Body of pancreas (tissue), 4 donors: ENCODE measurements at regions not wholly inside any gene's neighbourhood (a gene's known extent, or its start where the extent isn't known, plus 50 kb on each side); places are given as distances from the start of the nearest gene placed in this dataset.

ENCODE experiments used
- CTCF ChIP-seq, 7 experiments: fragments of 450-650 bp in 4 of 7; fragments of 200-600 bp in 3 of 7; sonication (generic) in 3 of 7; IDR thresholded peaks; one replicate each; pipeline ENCODE4 v1.5.1; 2016 to 2019; ENCODE audit warnings: antibody characterized with exemption in 7 of 7
- POLR2A ChIP-seq, 3 donors: fragments of 450-650 bp; IDR thresholded peaks; one replicate each; pipeline ENCODE4 v1.6.1; 2016; ENCODE audit warnings: antibody characterized with exemption in 3 of 3, mild to moderate bottlenecking in 2 of 3

GRCh38 chr9:115983366-115983765, 170.2 kb upstream of the PAPPA start:
- TF ChIP-seq CTCF (IDR thresholded peaks at IDR 0.05), result no peak
- no peak for TF ChIP-seq POLR2A (IDR thresholded peaks at IDR 0.05)
